GM12878 (cell line): ENCODE measurements at regions not wholly inside any gene's neighbourhood (a gene's known extent, or its start where the extent isn't known, plus 50 kb on each side); places are given as distances from the start of the nearest gene placed in this dataset.

ENCODE experiments used
- CTCF ChIP-seq, 3 experiments: IDR thresholded peaks in 2 of 3; conservative IDR thresholded peaks in 1 of 3; 2 replicates each; pipeline ENCODE4 v1.5.1; 2011; ENCODE audit warnings: low read depth in 3 of 3, low read length in 3 of 3, mild to moderate bottlenecking in 3 of 3, control low read depth in 2 of 3, moderate library complexity in 2 of 3, inconsistent platforms in 1 of 3, mixed read lengths in 1 of 3; ENCODE audit not compliant: control insufficient read depth in 2 of 3, insufficient read depth in 1 of 3; ENCODE audit errors: extremely low read depth in 1 of 3
- KDM1A ChIP-seq: fragments of 200-600 bp; sonication (generic); IDR thresholded peaks from 2 replicates; pipeline ENCODE4 v1.6.1; 2016; ENCODE audit warnings: borderline replicate concordance
- MTA2 ChIP-seq: fragments of 450-650 bp; IDR thresholded peaks from 2 replicates; pipeline ENCODE4 v1.6.1; 2016; ENCODE audit warnings: low read depth, mild to moderate bottlenecking, moderate library complexity
- MYC ChIP-seq: IDR thresholded peaks from 2 replicates; pipeline ENCODE4 v1.6.1; 2011; ENCODE audit warnings: mild to moderate bottlenecking, low read length, moderate library complexity, inconsistent platforms; ENCODE audit not compliant: insufficient read depth, insufficient replicate concordance, insufficient read length, severe bottlenecking
- POLR2A ChIP-seq: IDR thresholded peaks from 2 replicates; pipeline ENCODE4 v1.6.1; 2011; ENCODE audit warnings: low read depth, mild to moderate bottlenecking, low read length
- POLR2AphosphoS5 ChIP-seq: IDR thresholded peaks from 2 replicates; pipeline ENCODE4 v1.6.1; 2011; ENCODE audit warnings: mild to moderate bottlenecking, low read length, inconsistent platforms
- RFX5 ChIP-seq: IDR thresholded peaks from 2 replicates; pipeline ENCODE4 v1.6.1; 2011; ENCODE audit warnings: low read depth, low read length, improper control_type of control experiment
- TCF12 ChIP-seq: IDR thresholded peaks from 2 replicates; pipeline ENCODE4 v1.6.1; 2011; ENCODE audit warnings: low read depth, mild to moderate bottlenecking, low read length
- ZBTB33 ChIP-seq: fragments of 450-650 bp; IDR thresholded peaks from 2 replicates; pipeline ENCODE4 v1.6.1; 2017; ENCODE audit warnings: mild to moderate bottlenecking
- ZNF274 ChIP-seq: IDR thresholded peaks from one replicate; pipeline ENCODE4 v1.8.0; 2011; ENCODE audit not compliant: insufficient read length, insufficient read depth
- TF ChIP-seq, protein P1 (sequence below): IDR thresholded peaks from 2 replicates; pipeline ENCODE4 v1.6.1; 2012; ENCODE audit warnings: low read depth, low read length, improper control_type of control experiment

GRCh38 chr17:72346306-72346705 is 225.5 kb downstream of the SOX9 start:
- no peak for TF ChIP-seq CTCF (IDR thresholded peaks at IDR 0.05 in 2 of 3, conservative IDR thresholded peaks at IDR 0.05 in 1 of 3; ENCODE audit: control insufficient read depth in 2 of 3, extremely low read depth in 1 of 3, insufficient read depth in 1 of 3, low read depth in 3 of 3, low read length in 3 of 3)
- no peak for TF ChIP-seq RFX5
- no peak for TF ChIP-seq ZNF274
- TF ChIP-seq, protein P1, sequence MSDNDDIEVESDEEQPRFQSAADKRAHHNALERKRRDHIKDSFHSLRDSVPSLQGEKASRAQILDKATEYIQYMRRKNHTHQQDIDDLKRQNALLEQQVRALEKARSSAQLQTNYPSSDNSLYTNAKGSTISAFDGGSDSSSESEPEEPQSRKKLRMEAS: no peak
- no peak for TF ChIP-seq POLR2A
- no peak for TF ChIP-seq MTA2
- TF ChIP-seq POLR2AphosphoS5: no peak
- TF ChIP-seq KDM1A: no peak
- TF ChIP-seq TCF12: no peak
- TF ChIP-seq ZBTB33: no peak
- no peak for TF ChIP-seq MYC
